ENCODE measurements at regions not wholly inside any gene's neighbourhood (a gene's known extent, or its start where the extent isn't known, plus 50 kb on each side); places are given as distances from the start of the nearest gene placed in this dataset.

- no peak for TF ChIP-seq CTCF (IDR thresholded peaks at IDR 0.05)
- TF ChIP-seq EZH2phosphoT487 (IDR thresholded peaks at IDR 0.05) = no peak
- TF ChIP-seq EZH2 (IDR thresholded peaks at IDR 0.05) = no peak
These were observed 86.9 kb upstream of the WNT11 start for GRCh38 chr11:76293189-76293631.

All from neural progenitor cell (in vitro differentiated cells).